HG03460 (cell line): ENCODE measurements at regions not wholly inside any gene's neighbourhood (a gene's known extent, or its start where the extent isn't known, plus 50 kb on each side); places are given as distances from the start of the nearest gene placed in this dataset.
"Not testable (repeated sequence)": the region's sequence is repeated elsewhere in the genome, so short reads cannot be mapped to it uniquely, and the experiment has no call there.

Experiments
- ATAC-seq: cut with Tn5 transposase; IDR thresholded peaks from one replicate; pipeline ENCODE4 v1.9.1; 2021; ENCODE audit not compliant: unreplicated experiment

- ATAC-seq = not testable (repeated sequence)
Measured at GRCh38 chr16:29355339-29356059, 51.0 kb downstream of the NPIPB11 start.

- ATAC-seq = not testable (repeated sequence)
Measured at GRCh38 chr16:29354449-29354848, 52.1 kb downstream of the NPIPB11 start.

GRCh38 chr16:29352617-29352999 lies 53.9 kb downstream of the NPIPB11 start:
- ATAC-seq = not testable (repeated sequence)

GRCh38 chr16:29351970-29352616 lies 54.4 kb downstream of the NPIPB11 start:
- ATAC-seq = not testable (repeated sequence)

- not testable (repeated sequence) for ATAC-seq
Measured at GRCh38 chr16:29351271-29351969, 55.1 kb downstream of the NPIPB11 start.

GRCh38 chr16:29349966-29350365 lies 56.5 kb downstream of the NPIPB11 start:
- ATAC-seq = not testable (repeated sequence)

- ATAC-seq = not testable (repeated sequence)
Measured at GRCh38 chr16:29348748-29349147, 57.8 kb downstream of the NPIPB11 start.

GRCh38 chr16:29348123-29348690 lies 58.3 kb downstream of the NPIPB11 start:
- not testable (repeated sequence) for ATAC-seq

- not testable (repeated sequence) for ATAC-seq
Measured at GRCh38 chr16:29346796-29347580, 59.5 kb downstream of the NPIPB11 start.

GRCh38 chr16:29346203-29346602 lies 60.3 kb downstream of the NPIPB11 start:
- not testable (repeated sequence) for ATAC-seq

GRCh38 chr16:29342937-29343336 lies 63.6 kb downstream of the NPIPB11 start:
- ATAC-seq = not testable (repeated sequence)

- not testable (repeated sequence) for ATAC-seq
Measured at GRCh38 chr16:29340779-29341438, 65.6 kb downstream of the NPIPB11 start.

GRCh38 chr16:29340235-29340634 lies 66.3 kb downstream of the NPIPB11 start:
- ATAC-seq = not testable (repeated sequence)

- peak; percentile 74 for ATAC-seq
Measured at GRCh38 chr16:29338821-29339700, 67.5 kb downstream of the NPIPB11 start.

- ATAC-seq = not testable (repeated sequence)
Measured at GRCh38 chr16:29337385-29337901, 69.1 kb downstream of the NPIPB11 start.

GRCh38 chr16:29335549-29335846 lies 71.0 kb downstream of the NPIPB11 start:
- ATAC-seq = not testable (repeated sequence)

- ATAC-seq = not testable (repeated sequence)
Measured at GRCh38 chr16:29334776-29335548, 71.5 kb downstream of the NPIPB11 start.

- not testable (repeated sequence) for ATAC-seq
Measured at GRCh38 chr16:29333492-29334097, 72.9 kb downstream of the NPIPB11 start.
